ENCODE measurements at regions not wholly inside any gene's neighbourhood (a gene's known extent, or its start where the extent isn't known, plus 50 kb on each side); places are given as distances from the start of the nearest gene placed in this dataset.

DNA sequence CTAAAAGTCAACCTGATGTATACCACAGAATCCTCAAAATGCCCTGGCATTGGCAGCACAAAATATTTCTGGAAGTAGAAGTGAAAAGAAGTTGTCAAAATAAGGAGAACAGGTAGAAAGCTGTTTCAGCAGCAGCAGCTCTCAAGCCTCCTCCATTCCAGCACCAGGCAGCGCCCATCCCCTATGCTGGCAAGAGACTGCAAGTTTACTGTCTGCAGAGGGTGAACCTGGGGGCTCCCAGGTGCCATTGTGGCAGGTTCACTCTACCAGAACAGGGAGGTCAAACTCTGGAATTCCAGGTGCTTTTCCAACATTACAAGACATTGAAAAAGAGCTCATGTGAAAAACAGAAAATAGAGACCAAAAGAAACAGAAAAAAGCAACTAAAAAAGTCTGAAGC lies 128.8 kb upstream of the CTTNBP2NL start:
- Histone ChIP-seq H2BK20ac (ENCODE audit: low read depth, low read length, poor library complexity, severe bottlenecking) (no peak overlapping the region), H4K5ac (ENCODE audit: insufficient read length, low read depth, low read length) (no peak overlapping the region), H3K4me1 (ENCODE audit: insufficient read depth, low read length) (no peaks in the 10 kb centered on the region), H4K91ac (ENCODE audit: insufficient read length, low read depth, low read length) (no peak overlapping the region), H2BK120ac (ENCODE audit: low read depth, low read length, poor library complexity, severe bottlenecking) (no peak overlapping the region), H2AFZ (ENCODE audit: low read length) (no peak overlapping the region), H3K9me3 (ENCODE audit: control insufficient read depth, low read depth, low read length) (no peaks in the 10 kb centered on the region), H3K4me2 (ENCODE audit: insufficient read depth, insufficient read length, low read length) (no peak overlapping the region), H2BK12ac (ENCODE audit: insufficient read length, low read depth, low read length) (no peak overlapping the region), H4K20me1 (ENCODE audit: control insufficient read depth, insufficient read depth, insufficient read length) (no peaks in the 10 kb centered on the region), H3K27me3 (ENCODE audit: insufficient read depth, low read length) (no peaks in the 10 kb centered on the region), H3K4ac (ENCODE audit: low read depth, low read length) (no peak overlapping the region), H3K79me2 (ENCODE audit: insufficient read depth, low read length) (no peaks in the 10 kb centered on the region), H2BK15ac (ENCODE audit: low read depth, low read length) (no peak overlapping the region), H3K23me2 (ENCODE audit: insufficient read length, low read depth, low read length, poor library complexity, severe bottlenecking) (no peaks in the 10 kb centered on the region), H3K23ac (ENCODE audit: insufficient read length, low read depth, low read length) (no peak overlapping the region), H2BK5ac (ENCODE audit: insufficient read length, low read length) (no peak overlapping the region), H2AK5ac (ENCODE audit: insufficient read length, low read length) (no peak overlapping the region), H3K9ac (ENCODE audit: extremely low read depth, insufficient read length, low read length) (no peak overlapping the region), H4K8ac (replicated peaks; ENCODE audit: insufficient read length, low read depth, low read length) (no peak overlapping the region), H3K27ac (ENCODE audit: insufficient read length, low read depth, low read length) (no peak overlapping the region), H3K14ac (ENCODE audit: insufficient read depth, low read length) (no peak overlapping the region), H3K79me1 (ENCODE audit: insufficient read depth, low read depth, low read length, poor library complexity, severe bottlenecking) (no peaks in the 10 kb centered on the region), H3K56ac (ENCODE audit: insufficient read length, low read depth, low read length) (no peak overlapping the region), H3T11ph (ENCODE audit: low read length) (no peak overlapping the region), H3K18ac (ENCODE audit: insufficient read length, low read depth, low read length) (no peak overlapping the region)
- no peak for DNase-seq
- WGBS (ENCODE audit: extremely low coverage, insufficient read length, low lambda C conversion rate), result no CpG with 5 or more reads among the region's 1 CpG
- Mint-ChIP-seq H3K27ac (no peak overlapping the region), H3K4me3 (no peak overlapping the region), H3K36me3 (ENCODE audit: insufficient read depth in 1 of 3, low read depth in 3 of 3) (no peaks in the 10 kb centered on the region), H3K27me3 (ENCODE audit: low read depth) (peaks cover 12% of the 10 kb centered on the region), H3K4me1 (peaks cover 0 to 4% of the 10 kb centered on the region in 2 experiments; a peak in 1 of 4 replicates), H3K9me3 (no peaks in the 10 kb centered on the region)
- TF ChIP-seq, protein P1, sequence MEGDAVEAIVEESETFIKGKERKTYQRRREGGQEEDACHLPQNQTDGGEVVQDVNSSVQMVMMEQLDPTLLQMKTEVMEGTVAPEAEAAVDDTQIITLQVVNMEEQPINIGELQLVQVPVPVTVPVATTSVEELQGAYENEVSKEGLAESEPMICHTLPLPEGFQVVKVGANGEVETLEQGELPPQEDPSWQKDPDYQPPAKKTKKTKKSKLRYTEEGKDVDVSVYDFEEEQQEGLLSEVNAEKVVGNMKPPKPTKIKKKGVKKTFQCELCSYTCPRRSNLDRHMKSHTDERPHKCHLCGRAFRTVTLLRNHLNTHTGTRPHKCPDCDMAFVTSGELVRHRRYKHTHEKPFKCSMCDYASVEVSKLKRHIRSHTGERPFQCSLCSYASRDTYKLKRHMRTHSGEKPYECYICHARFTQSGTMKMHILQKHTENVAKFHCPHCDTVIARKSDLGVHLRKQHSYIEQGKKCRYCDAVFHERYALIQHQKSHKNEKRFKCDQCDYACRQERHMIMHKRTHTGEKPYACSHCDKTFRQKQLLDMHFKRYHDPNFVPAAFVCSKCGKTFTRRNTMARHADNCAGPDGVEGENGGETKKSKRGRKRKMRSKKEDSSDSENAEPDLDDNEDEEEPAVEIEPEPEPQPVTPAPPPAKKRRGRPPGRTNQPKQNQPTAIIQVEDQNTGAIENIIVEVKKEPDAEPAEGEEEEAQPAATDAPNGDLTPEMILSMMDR (conservative IDR thresholded peaks at IDR 0.05), result no peak

Data from H9 (cell line).